GM10248 (cell line): ENCODE measurements at regions not wholly inside any gene's neighbourhood (a gene's known extent, or its start where the extent isn't known, plus 50 kb on each side); places are given as distances from the start of the nearest gene placed in this dataset.

Experiments used
- CTCF ChIA-PET: fragments of 300-600 bp; sonication (Branson Sonifier 250); formaldehyde crosslinking; extraction: SDS; loops from one replicate; lab custom pipeline; 2021; ENCODE audit warnings: antibody characterized with exemption; lab: Yijun Ruan, JAX
- POLR2A ChIA-PET: fragments of 350-650 bp; sonication (Branson Sonifier 250); formaldehyde crosslinking; extraction: SDS; loops from one replicate; lab custom pipeline; 2020; ENCODE audit warnings: antibody characterized with exemption; lab: Yijun Ruan, JAX
- DNase-seq: peaks from one replicate; pipeline ENCODE4 v3.0.0; 2012; ENCODE audit errors: extremely low spot score
- CTCF ChIP-seq: IDR thresholded peaks from 2 replicates; pipeline ENCODE4 v1.5.1; 2012; ENCODE audit warnings: mild to moderate bottlenecking, low read depth; ENCODE audit errors: extremely low read depth, missing control alignments, control extremely low read depth

DNA sequence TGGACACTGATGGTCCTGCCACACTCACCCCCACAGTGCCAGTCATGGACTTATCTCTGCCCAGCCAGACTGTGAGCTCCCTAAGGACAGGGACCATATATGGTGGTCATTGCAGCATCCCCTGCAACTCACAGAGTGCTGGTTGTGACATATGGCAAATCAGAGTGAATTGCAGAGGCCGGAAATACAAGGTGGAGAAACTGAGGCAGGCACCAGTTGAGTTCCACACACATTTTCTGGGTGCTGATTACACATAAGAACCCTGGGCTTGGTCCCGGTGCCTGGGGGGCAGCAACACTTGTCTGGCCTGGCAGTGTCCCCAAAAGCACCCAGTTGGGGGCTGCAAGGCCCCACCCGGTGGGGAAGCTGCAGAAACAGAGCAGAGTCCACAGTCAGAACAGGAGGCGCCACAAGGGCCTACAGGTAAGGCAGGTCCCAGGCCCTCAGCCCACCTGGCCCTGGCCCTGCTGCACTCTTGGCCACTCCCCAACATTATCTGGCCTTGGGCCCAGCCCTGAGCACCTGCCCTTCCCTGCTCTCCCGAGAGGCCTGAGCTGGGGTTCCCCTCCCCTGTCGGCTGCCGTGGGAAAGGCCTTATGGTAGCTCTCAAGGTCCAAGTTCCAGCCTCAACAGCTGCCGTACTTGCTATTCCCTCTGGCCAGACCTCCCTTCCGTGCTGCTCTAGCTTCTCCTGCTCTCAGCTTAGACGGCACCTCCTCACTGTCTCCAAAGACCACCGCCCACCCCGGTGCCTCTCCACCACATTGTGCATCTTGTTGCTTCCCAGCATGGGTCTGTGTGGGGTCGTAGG, 140.8 kb upstream of the PTPN1 start:
- no peak for TF ChIP-seq CTCF
- ChIA-PET CTCF (interaction anchor here (1.5 to 1.9 kb wide), 2 partner anchors 27 to 31 kb away, joined by 3 to 5 read pairs; no protein-coding TSS in a partner anchor), POLR2A (no interaction called here)
- DNase-seq, result no peak

GRCh38 chr20:50370036-50370566, 140.1 kb upstream of the PTPN1 start:
- POLR2A ChIA-PET, result no interaction called here
- CTCF ChIA-PET, result interaction anchor here (1.9 kb wide), 1 partner anchor 32 kb away, joined by 5 read pairs; no protein-coding TSS in a partner anchor
- TF ChIP-seq CTCF, result no peak
- no peak for DNase-seq

DNA sequence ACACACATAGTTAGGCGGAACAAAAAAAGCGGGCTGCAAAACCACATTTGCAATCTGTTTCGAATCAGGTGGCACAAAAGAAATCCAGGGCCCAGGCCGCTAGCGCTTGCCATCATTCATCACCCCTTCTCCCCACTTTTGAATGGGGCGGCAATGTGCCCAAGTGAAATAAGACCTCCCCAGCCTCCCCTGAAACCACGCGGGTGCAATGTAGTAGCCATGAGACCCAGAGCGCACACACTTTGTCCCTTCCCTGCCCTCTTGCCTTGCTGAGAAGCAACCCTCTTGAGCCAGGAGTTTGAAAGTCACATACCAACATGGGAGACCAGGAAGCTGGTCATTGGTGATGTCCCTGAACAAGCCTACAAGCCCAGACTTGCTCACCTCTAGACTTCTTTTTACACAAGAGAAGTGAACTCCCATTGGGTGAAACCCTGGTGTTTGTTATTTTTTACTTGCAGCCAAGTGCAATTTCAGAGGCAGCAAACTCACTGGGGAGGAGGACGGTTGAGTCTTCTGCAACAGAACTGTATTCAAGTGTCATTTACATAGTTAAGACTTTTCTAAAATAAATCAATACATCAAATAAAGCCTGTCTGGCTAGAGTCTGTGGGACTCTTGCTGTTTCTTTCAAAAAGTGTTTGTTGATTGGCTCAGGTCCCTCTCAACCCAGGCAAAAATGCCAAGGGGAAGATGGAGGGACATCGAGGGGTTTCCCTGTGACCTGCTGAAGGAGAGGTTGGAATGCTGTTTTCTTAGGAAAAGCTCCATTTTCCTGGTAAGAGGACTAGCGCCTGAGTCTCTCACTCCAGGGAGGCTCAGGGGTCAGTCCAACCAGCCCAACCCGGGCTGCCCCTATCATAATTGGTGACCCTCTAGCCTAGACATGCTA, 138.1 kb upstream of the PTPN1 start:
- CTCF ChIA-PET, result interaction anchor here (0.6 kb wide), 1 partner anchor 8 kb away, joined by 3 read pairs; no protein-coding TSS in a partner anchor
- TF ChIP-seq CTCF, result no peak
- no peak for DNase-seq
- POLR2A ChIA-PET, result no interaction called here

GRCh38 chr20:50372770-50373088, 137.5 kb upstream of the PTPN1 start:
- POLR2A ChIA-PET, result no interaction called here
- TF ChIP-seq CTCF, result no peak
- CTCF ChIA-PET, result interaction anchor here (0.6 kb wide), 1 partner anchor 9 kb away, joined by 3 read pairs; no protein-coding TSS in a partner anchor
- no peak for DNase-seq

GRCh38 chr20:50373674-50374286, 136.4 kb upstream of the PTPN1 start:
- TF ChIP-seq CTCF, result no peak
- ChIA-PET CTCF (interaction anchor here (1.2 kb wide), 1 partner anchor 18 kb away, joined by 3 read pairs; no protein-coding TSS in a partner anchor), POLR2A (no interaction called here)
- DNase-seq, result no peak
